H1 (cell line): ENCODE measurements at regions not wholly inside any gene's neighbourhood (a gene's known extent, or its start where the extent isn't known, plus 50 kb on each side); places are given as distances from the start of the nearest gene placed in this dataset.

Source experiments
- CHD7 ChIP-seq: fragments of 300-600 bp; sonication (generic); IDR thresholded peaks from 2 replicates; pipeline ENCODE4 v1.7.1; 2012; ENCODE audit warnings: low read length, moderate library complexity, mild to moderate bottlenecking, inconsistent platforms; ENCODE audit not compliant: insufficient replicate concordance
- SIRT6 ChIP-seq: IDR thresholded peaks from one replicate; pipeline ENCODE4 v1.7.1; 2012; ENCODE audit warnings: low read length, inconsistent platforms

GRCh38 chr18:71630696-71631095 is 913.4 kb downstream of the CBLN2 start (continued):
- TF ChIP-seq CHD7, result no peak
- TF ChIP-seq SIRT6, result no peak
- TF ChIP-seq, all 59 proteins: peak for 0
